Fibroblast of lung (primary cell): ENCODE measurements at regions not wholly inside any gene's neighbourhood (a gene's known extent, or its start where the extent isn't known, plus 50 kb on each side); places are given as distances from the start of the nearest gene placed in this dataset.
A peak's percentile ranks its signal among the peaks of the same experiment; 100 is the strongest.

ENCODE experiments used
- DNase-seq, 2 donors: peaks; one replicate each; pipeline versions ENCODE4 v3.0.0 to v3.0.0-alpha.2; 2010; ENCODE audit warnings: low read depth in 2 of 2
- H2AFZ ChIP-seq: 2 replicates; pipeline ENCODE4 v1.5.1; 2012; ENCODE audit warnings: low read length, control low read depth, inconsistent platforms
- H3K27ac ChIP-seq: 2 replicates; pipeline ENCODE4 v1.5.1; 2011; ENCODE audit warnings: low read length, control low read depth; ENCODE audit not compliant: insufficient read depth
- H3K27me3 ChIP-seq: 2 replicates; pipeline ENCODE4 v1.5.1; 2011; ENCODE audit warnings: mild to moderate bottlenecking, low read length; ENCODE audit not compliant: control insufficient read depth, insufficient read depth
- H3K36me3 ChIP-seq: 2 replicates; pipeline ENCODE4 v1.5.1; 2011; ENCODE audit warnings: low read length; ENCODE audit not compliant: control insufficient read depth, insufficient read depth
- H3K4me1 ChIP-seq: 2 replicates; pipeline ENCODE4 v1.5.1; 2011; ENCODE audit warnings: low read length; ENCODE audit not compliant: control insufficient read depth, insufficient read depth; ENCODE audit errors: extremely low read depth
- H3K4me2 ChIP-seq: 2 replicates; pipeline ENCODE4 v1.5.1; 2011; ENCODE audit warnings: low read length, control low read depth; ENCODE audit not compliant: insufficient read depth; ENCODE audit errors: extremely low read depth
- H3K4me3 ChIP-seq, 4 experiments: fragments of 200-600 bp in 1 of 4; sonication (generic) in 1 of 4; replicated peaks in 1 of 4; 2 replicates each; pipeline ENCODE4 v1.5.1; 2011 to 2016; ENCODE audit warnings: low read length in 4 of 4, low read depth in 3 of 4, mild to moderate bottlenecking in 3 of 4, control low read depth in 2 of 4, inconsistent platforms in 1 of 4, mixed read lengths in 1 of 4; ENCODE audit not compliant: insufficient read depth in 1 of 4; ENCODE audit errors: control extremely low read depth in 1 of 4
- H3K79me2 ChIP-seq: 2 replicates; pipeline ENCODE4 v1.5.1; 2012; ENCODE audit warnings: mild to moderate bottlenecking, low read length, inconsistent platforms; ENCODE audit not compliant: control insufficient read depth, insufficient read depth
- H3K9ac ChIP-seq: 2 replicates; pipeline ENCODE4 v1.5.1; 2011; ENCODE audit warnings: mild to moderate bottlenecking, low read length, control low read depth; ENCODE audit not compliant: insufficient read depth
- H3K9me3 ChIP-seq: 2 replicates; pipeline ENCODE4 v1.5.1; 2012; ENCODE audit warnings: low read depth, low read length; ENCODE audit not compliant: control insufficient read depth, insufficient read depth
- H4K20me1 ChIP-seq: 2 replicates; pipeline ENCODE4 v1.5.1; 2011; ENCODE audit warnings: low read length; ENCODE audit not compliant: control insufficient read depth, insufficient read depth; ENCODE audit errors: extremely low read depth
- CTCF ChIP-seq, 2 donors: IDR thresholded peaks in 1 of 2; conservative IDR thresholded peaks in 1 of 2; 1 replicate in 1 of 2; 2 replicates in 1 of 2; pipeline ENCODE4 v1.5.1; 2011 to 2012; ENCODE audit warnings: low read length in 2 of 2, control low read depth in 1 of 2, inconsistent platforms in 1 of 2, low read depth in 1 of 2, mild to moderate bottlenecking in 1 of 2
- EZH2 ChIP-seq: IDR thresholded peaks from 2 replicates; pipeline ENCODE4 v1.5.1; 2012; ENCODE audit warnings: low read length, control low read depth, mild to moderate bottlenecking; ENCODE audit errors: missing control alignments

GRCh38 chr15:38886315-38887163 is 321.9 kb upstream of the RASGRP1 start:
- Histone ChIP-seq H3K27me3 (no peaks in the 10 kb centered on the region), H3K4me3 (peak overlapping the region in 3 of 4 experiments; percentile 8 to 42 (median 16)), H3K4me1 (peaks cover 8% of the 10 kb centered on the region), H3K9ac (no peak overlapping the region), H4K20me1 (no peaks in the 10 kb centered on the region), H3K9me3 (no peaks in the 10 kb centered on the region), H3K79me2 (no peaks in the 10 kb centered on the region), H3K36me3 (no peaks in the 10 kb centered on the region), H3K27ac (peak overlapping the region; percentile 81), H3K4me2 (peak overlapping the region; percentile 70), H2AFZ (peak overlapping the region; percentile 33)
- peak; percentile 76 to 93 for DNase-seq
- TF ChIP-seq CTCF (conservative IDR thresholded peaks at IDR 0.05 in 1 of 2, IDR thresholded peaks at IDR 0.05 in 1 of 2; ENCODE audit: low read depth in 1 of 2, low read length in 2 of 2), result no peak
- TF ChIP-seq EZH2, result no peak

GRCh38 chr15:38888701-38889221 is 324.1 kb upstream of the RASGRP1 start:
- no peak overlapping the region for H3K4me3 ChIP-seq
- TF ChIP-seq CTCF (conservative IDR thresholded peaks at IDR 0.05 in 1 of 2, IDR thresholded peaks at IDR 0.05 in 1 of 2; ENCODE audit: low read depth in 1 of 2, low read length in 2 of 2) (no peak), EZH2 (no peak)
- no peak overlapping the region for H3K27ac ChIP-seq
- H3K9me3 ChIP-seq, result no peaks in the 10 kb centered on the region
- H3K79me2 ChIP-seq, result no peaks in the 10 kb centered on the region
- H3K4me1 ChIP-seq, result peaks cover 14% of the 10 kb centered on the region
- DNase-seq, result no peak
- H3K9ac ChIP-seq, result no peak overlapping the region
- no peaks in the 10 kb centered on the region for H3K27me3 ChIP-seq
- H3K4me2 ChIP-seq, result no peak overlapping the region
- H3K36me3 ChIP-seq, result no peaks in the 10 kb centered on the region
- no peak overlapping the region for H2AFZ ChIP-seq
- no peaks in the 10 kb centered on the region for H4K20me1 ChIP-seq

- no peaks in the 10 kb centered on the region for H3K27me3 ChIP-seq
- no peaks in the 10 kb centered on the region for H3K9me3 ChIP-seq
- H3K4me3 ChIP-seq, result no peak overlapping the region
- no peaks in the 10 kb centered on the region for H4K20me1 ChIP-seq
- no peak overlapping the region for H3K4me2 ChIP-seq
- no peaks in the 10 kb centered on the region for H3K79me2 ChIP-seq
- TF ChIP-seq CTCF (conservative IDR thresholded peaks at IDR 0.05 in 1 of 2, IDR thresholded peaks at IDR 0.05 in 1 of 2; ENCODE audit: low read depth in 1 of 2, low read length in 2 of 2) (no peak), EZH2 (no peak)
- DNase-seq, result no peak
- no peak overlapping the region for H3K9ac ChIP-seq
- H2AFZ ChIP-seq, result no peak overlapping the region
- H3K4me1 ChIP-seq, result peaks cover 15% of the 10 kb centered on the region
- H3K27ac ChIP-seq, result no peak overlapping the region
- H3K36me3 ChIP-seq, result no peaks in the 10 kb centered on the region
Observed at GRCh38 chr15:38890194-38890593, 325.6 kb upstream of the RASGRP1 start.
